ENCODE measurements at regions not wholly inside any gene's neighbourhood (a gene's known extent, or its start where the extent isn't known, plus 50 kb on each side); places are given as distances from the start of the nearest gene placed in this dataset.
A peak's percentile ranks its signal among the peaks of the same experiment; 100 is the strongest.
"Not testable (repeated sequence)": the region's sequence is repeated elsewhere in the genome, so short reads cannot be mapped to it uniquely, and the experiment has no call there.

GRCh38 chr7:35910621-35911020 is 109.8 kb downstream of the SEPTIN7 start:
- not testable (repeated sequence) for ATAC-seq

DNA sequence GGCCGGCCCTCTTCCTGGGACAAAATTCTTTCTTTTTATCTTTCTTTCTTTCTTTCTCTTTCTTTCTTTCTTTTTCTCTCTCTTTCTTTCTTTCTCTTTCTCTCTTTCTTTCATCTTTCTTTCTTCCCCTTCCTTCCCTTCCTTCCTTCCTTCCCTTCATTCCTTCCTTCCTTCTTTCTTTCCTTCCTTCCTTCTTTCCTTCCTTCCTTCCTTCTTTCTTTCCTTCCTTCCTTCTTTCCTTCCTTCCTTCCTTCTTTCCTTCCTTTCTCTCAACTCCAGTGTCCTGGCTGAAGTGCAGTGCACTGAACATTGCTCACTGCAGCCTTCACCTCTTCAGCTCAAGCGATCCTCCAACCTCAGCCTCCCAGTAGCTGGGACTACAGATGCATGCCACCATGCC is 112.5 kb downstream of the SEPTIN7 start:
- ATAC-seq = not testable (repeated sequence)

DNA sequence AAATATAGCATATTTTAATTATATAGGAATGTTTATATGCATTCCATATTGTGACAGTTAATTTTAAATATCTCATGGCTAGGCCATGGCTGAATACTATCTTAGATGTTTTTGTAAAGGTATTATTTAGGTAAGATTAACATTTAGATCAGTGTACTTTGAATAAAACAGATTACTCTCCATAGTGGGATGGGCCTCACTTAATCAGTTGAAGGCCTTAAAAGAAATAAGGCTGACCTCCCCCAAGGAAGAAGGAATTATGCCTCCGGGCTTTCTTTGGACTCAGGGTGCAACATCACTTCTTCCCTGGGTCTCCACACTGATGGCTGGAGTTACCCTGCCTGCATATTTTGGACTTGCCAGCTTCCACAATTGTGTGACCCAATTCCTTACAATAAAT is 113.4 kb downstream of the SEPTIN7 start:
- not testable (repeated sequence) for ATAC-seq

DNA sequence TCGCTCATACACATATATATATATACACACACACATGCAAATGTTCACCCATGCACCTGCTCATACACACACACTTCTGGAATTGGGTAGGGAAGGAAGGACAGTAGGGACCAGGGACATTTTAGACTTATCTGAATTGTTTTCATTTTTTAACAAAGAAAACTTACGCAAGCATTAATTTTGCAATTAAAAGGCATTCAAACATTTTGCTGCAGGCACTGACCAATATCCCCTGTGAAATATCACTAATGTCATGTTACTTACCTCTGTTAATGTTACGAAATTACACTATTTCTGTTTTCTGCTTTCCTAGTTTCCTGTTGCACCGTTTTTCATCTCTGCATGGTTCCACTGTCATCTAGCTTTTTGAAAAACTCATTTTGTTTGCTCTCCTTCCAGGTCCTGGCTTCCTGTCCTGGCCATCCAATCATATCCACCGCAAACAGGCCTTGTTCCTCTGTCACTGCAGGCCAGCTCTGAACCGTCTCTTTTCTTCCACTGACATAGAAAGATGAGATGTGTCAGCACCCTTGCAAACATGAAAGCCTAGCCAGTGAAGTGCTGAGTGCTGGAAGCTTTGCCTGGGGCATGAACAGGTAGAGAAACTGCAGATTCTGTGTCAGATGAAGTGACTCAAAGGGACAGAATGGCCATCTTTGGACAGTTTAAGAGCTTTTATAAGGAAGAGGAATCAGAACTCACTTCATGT is 114.5 kb downstream of the SEPTIN7 start:
- ATAC-seq = not testable (repeated sequence)

DNA sequence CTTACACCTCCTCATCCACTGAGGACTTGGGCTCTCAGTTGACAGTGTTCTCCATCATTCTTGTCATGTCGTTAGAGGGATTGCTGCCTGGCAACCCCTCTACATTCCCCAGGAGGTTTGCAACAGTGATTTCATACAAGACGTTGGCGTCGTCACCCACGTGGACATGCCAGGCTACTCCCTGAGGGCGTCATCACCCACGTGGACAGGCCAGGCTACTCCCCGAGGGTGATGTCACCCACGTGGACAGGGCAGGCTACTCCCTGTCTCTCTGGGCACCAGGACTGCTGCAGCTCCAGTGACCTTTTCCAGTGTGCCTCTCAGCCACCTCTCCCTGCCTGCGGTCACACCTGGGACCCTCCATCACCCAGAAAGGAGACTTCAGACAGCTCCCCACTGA is 117.4 kb downstream of the SEPTIN7 start:
- ATAC-seq = peak; percentile 38

DNA sequence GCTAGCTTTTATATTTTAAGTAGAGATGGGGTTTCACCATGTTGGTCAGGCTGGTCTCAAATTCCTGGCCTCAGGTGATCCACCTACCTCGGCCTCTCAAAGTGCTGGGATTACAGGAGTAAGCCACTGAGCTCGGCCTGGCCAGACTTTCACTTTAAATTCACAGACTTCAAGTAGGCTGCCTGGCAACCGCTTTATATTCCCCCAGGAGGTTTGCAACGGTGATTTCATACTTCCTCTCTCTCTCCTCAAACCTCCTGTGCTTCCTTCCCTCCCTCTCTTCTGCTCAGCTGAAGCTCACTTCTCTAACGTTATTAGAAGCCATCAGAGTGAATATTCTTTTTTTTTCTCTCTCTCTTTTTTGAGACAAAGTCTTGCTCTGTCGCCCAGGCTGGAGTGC is 118.8 kb downstream of the SEPTIN7 start:
- ATAC-seq = not testable (repeated sequence)

DNA sequence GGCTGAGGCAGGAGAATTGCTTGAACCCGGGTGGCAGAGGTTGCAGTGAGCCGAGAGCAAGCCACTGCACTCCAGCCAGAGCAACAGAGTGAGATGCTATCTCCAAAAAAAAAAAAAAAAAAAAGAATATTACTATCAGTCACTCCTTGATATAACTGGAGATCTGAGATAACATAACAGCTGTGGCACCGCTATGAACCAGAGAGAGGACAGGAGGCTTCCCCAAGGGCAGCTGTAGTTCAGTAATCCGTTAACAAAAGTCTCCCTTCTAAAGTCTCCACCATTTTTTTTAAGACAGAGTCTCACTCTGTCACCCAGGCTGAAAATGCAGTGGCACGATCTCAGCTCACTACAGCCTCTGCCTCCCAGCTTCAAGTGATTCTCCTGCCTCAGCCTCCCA is 120.5 kb downstream of the SEPTIN7 start:
- not testable (repeated sequence) for ATAC-seq

GRCh38 chr7:35924668-35925067 is 123.8 kb downstream of the SEPTIN7 start:
- ATAC-seq = not testable (repeated sequence)

GRCh38 chr7:35926966-35927365 is 126.1 kb downstream of the SEPTIN7 start:
- not testable (repeated sequence) for ATAC-seq

GRCh38 chr7:35931134-35931533 is 130.3 kb downstream of the SEPTIN7 start:
- ATAC-seq = not testable (repeated sequence)

DNA sequence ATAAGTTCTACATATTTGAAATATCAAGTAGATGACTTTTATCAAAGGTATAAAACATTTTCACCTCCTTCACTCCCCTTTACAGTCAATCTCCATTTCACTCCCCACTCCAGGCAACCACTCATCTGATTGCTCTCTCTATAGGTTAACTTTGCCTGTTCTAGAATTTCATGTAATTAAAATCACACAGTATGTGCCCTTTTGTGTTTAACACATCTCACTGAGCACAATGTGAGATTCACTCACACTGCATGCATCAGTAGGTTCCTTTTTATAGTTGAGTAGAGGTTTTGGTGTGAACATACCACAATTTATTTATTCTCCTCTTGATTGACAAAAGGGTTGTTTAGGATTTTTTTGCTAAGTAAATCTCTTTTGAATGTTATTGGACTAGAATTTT is 130.7 kb downstream of the SEPTIN7 start:
- not testable (repeated sequence) for ATAC-seq

DNA sequence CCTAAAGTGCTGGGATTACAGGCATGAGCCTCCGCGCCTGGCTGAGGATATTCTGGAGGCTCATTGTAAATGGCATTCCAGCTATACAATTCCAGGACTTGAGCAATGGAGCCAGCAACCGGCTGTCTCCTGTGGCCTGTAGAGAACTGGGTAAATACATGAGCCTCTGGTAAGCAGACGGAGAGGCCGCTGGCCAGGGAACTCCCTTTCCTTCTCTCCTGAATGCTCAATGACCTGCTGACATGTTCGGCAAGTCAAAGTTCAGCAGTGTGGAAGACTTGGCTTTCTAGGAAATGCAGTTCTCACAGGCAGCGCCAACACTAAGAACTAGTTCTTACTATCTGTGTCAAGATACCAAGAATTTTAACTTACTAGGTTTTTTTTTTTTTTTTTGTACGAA is 139.8 kb downstream of the SEPTIN7 start:
- ATAC-seq = not testable (repeated sequence)

DNA sequence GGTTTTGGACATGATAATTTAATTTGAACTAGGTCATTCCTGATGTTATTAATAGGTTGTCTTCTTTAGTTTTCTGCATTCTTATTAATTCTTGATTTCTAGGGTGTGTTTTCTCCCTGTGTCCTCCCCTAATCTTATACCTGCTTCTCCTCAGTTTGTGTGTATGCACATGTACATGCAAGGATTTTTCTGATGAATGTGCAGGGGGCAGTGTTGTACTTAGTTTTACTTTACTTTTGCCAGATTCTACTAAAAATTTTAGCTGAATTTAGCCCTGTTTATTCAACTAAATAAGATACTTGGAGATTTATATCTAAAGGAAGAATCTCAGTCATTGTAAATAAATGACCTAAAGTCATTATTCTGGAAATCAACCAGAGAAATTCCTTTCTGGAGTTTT is 144.8 kb downstream of the SEPTIN7 start:
- ATAC-seq = not testable (repeated sequence)

GRCh38 chr7:35955735-35956134 is 154.9 kb downstream of the SEPTIN7 start:
- not testable (repeated sequence) for ATAC-seq

- not testable (repeated sequence) for ATAC-seq
Measured at GRCh38 chr7:35956988-35957387, 156.1 kb downstream of the SEPTIN7 start.

DNA sequence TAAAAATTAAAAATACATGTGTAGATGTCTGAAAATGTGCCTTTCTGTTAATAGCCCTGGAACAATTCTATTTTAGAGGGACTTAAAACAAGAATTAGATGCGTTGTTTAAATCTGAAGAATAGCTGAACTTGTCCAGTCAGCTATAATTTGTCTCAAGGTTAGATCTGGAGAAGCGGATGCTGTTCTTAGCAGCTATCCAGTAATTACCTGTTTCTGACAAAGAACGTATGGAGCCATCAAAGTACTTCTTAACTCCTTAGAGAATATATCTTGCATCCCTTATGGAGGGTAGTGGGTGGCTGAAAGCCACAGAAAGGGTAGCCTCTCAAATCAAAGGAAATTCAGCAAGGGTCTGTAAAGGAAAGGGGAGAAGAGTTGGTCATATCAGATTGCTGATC is 160.4 kb downstream of the SEPTIN7 start:
- not testable (repeated sequence) for ATAC-seq

- ATAC-seq = not testable (repeated sequence)
Measured at GRCh38 chr7:35962607-35963006, 161.8 kb downstream of the SEPTIN7 start.

- no peak for ATAC-seq
Measured at GRCh38 chr7:35967366-35968139, 166.7 kb downstream of the SEPTIN7 start.

- ATAC-seq = no peak
Measured at GRCh38 chr7:35968140-35968940, 167.5 kb downstream of the SEPTIN7 start.

- ATAC-seq = no peak
Measured at GRCh38 chr7:35969066-35969465, 168.2 kb downstream of the SEPTIN7 start.

DNA sequence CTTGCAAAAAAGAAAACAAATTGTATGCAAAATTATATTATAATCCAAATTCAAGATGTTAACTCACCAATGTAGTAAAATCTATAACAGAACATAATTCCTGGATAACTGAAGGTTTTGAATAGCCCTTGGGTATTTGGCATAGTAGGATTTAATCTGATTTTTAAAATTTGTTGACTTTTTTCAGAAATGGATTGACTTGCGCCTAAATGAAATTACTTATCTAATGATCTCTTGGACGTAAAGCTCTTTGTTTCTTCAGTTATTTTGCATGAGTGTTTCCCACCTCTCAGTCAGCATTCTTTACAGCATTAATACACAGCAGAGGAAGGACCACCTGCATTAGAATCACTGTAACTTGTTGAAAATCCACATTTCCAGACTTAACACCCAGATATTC is 169.6 kb downstream of the SEPTIN7 start:
- ATAC-seq = no peak

DNA sequence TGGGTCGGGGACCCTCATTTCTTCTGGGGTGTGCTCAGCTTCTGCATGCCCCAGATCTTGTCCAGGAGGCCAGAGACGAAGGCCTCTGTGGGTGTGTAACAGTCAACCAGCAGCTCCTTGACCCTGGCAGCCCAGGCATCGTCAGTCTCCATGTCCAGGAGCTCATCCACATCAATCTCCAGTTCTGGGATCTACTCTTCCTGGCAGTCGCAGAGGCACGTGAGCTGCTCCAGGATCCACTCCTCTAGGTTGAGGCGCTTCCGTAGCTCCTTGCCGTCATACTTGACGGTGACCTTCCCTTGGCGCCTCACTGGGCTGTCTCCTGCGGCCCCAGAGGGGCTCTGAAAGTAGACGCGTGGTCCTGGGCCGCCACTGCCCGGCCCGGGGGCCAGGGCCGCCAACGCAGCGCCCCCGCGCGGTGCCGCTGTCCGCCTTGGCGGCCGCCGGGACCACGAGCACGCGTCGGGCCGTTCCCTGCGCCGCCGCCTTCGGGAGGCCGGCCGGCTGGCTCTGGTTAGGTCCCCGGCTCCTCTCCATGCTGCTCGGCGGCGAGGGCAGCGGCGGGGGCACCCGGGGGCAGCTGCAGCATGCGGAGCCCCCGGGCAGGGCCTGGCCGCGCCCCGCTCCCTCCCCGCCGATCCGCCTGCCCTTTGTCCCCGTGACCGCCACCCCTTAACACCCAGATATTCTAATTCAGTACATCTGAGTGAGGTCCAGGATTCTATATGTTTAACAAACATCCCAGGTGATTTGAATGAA is 170.5 kb downstream of the SEPTIN7 start:
- ATAC-seq = peak; percentile 32
